Liver (tissue), 8 donors: ENCODE measurements at regions not wholly inside any gene's neighbourhood (a gene's known extent, or its start where the extent isn't known, plus 50 kb on each side); places are given as distances from the start of the nearest gene placed in this dataset.

Experiments used
- DNase-seq: peaks from one replicate; pipeline ENCODE4 v3.0.0-alpha.2; 2017; ENCODE audit warnings: low spot score
- H3K27ac ChIP-seq, 2 donors: one replicate each; pipeline ENCODE4 v1.7.0; 2013; ENCODE audit warnings: inconsistent platforms in 2 of 2, low read length in 2 of 2, control low read depth in 1 of 2, low read depth in 1 of 2, mild to moderate bottlenecking in 1 of 2
- H3K27me3 ChIP-seq, 4 donors: one replicate each; pipeline versions ENCODE4 v1.6.1 to v1.7.0; 2013; ENCODE audit warnings: low read length in 3 of 4, inconsistent platforms in 1 of 4, mild to moderate bottlenecking in 1 of 4, moderate library complexity in 1 of 4; ENCODE audit not compliant: control insufficient read depth in 4 of 4, insufficient read depth in 4 of 4
- H3K36me3 ChIP-seq, 4 donors: one replicate each; pipeline versions ENCODE4 v1.6.1 to v1.7.0; 2013; ENCODE audit warnings: low read length in 3 of 4, mild to moderate bottlenecking in 3 of 4, low read depth in 1 of 4, moderate library complexity in 1 of 4; ENCODE audit not compliant: control insufficient read depth in 4 of 4, insufficient read depth in 3 of 4
- H3K4me1 ChIP-seq, 4 donors: one replicate each; pipeline versions ENCODE4 v1.6.1 to v1.7.0; 2013; ENCODE audit warnings: low read length in 3 of 4, mild to moderate bottlenecking in 3 of 4, moderate library complexity in 1 of 4; ENCODE audit not compliant: control insufficient read depth in 4 of 4, insufficient read depth in 4 of 4
- H3K4me3 ChIP-seq, 3 donors: one replicate each; pipeline versions ENCODE4 v1.6.1 to v1.7.0; 2013; ENCODE audit warnings: low read length in 3 of 3, control low read depth in 1 of 3, low read depth in 1 of 3, mild to moderate bottlenecking in 1 of 3
- H3K9ac ChIP-seq, 2 donors: one replicate each; pipeline ENCODE4 v1.7.0; 2013; ENCODE audit warnings: low read length in 2 of 2, mild to moderate bottlenecking in 2 of 2, moderate library complexity in 2 of 2, control low read depth in 1 of 2, low read depth in 1 of 2
- H3K9me3 ChIP-seq, 4 donors: one replicate each; pipeline versions ENCODE4 v1.6.1 to v1.7.0; 2013; ENCODE audit warnings: low read length in 3 of 4; ENCODE audit not compliant: control insufficient read depth in 4 of 4
- ATF3 ChIP-seq: IDR thresholded peaks from 2 replicates; pipeline ENCODE4 v1.6.1; 2016; ENCODE audit warnings: antibody characterized with exemption
- EGR1 ChIP-seq, 2 donors: IDR thresholded peaks; 2 replicates each; pipeline ENCODE4 v1.6.1; 2016 to 2018; ENCODE audit warnings: antibody characterized with exemption in 2 of 2, low read depth in 2 of 2
- FOXA1 ChIP-seq: IDR thresholded peaks from 2 replicates; pipeline ENCODE4 v1.6.1; 2016; ENCODE audit warnings: antibody characterized with exemption
- FOXA2 ChIP-seq: IDR thresholded peaks from 2 replicates; pipeline ENCODE4 v1.6.1; 2016; ENCODE audit warnings: antibody characterized with exemption
- GABPA ChIP-seq, 2 donors: IDR thresholded peaks in 1 of 2; conservative IDR thresholded peaks in 1 of 2; 2 replicates each; pipeline ENCODE4 v1.6.1; 2016; ENCODE audit warnings: antibody characterized with exemption in 2 of 2, mild to moderate bottlenecking in 1 of 2, moderate library complexity in 1 of 2
- HNF4G ChIP-seq: IDR thresholded peaks from 2 replicates; pipeline ENCODE4 v1.6.1; 2016; ENCODE audit warnings: antibody characterized with exemption
- JUND ChIP-seq, 2 donors: IDR thresholded peaks; 2 replicates each; pipeline ENCODE4 v1.6.1; 2016; ENCODE audit warnings: antibody characterized with exemption in 2 of 2
- MAX ChIP-seq: IDR thresholded peaks from 2 replicates; pipeline ENCODE4 v1.6.1; 2016; ENCODE audit warnings: antibody characterized with exemption
- NR2F2 ChIP-seq: IDR thresholded peaks from 2 replicates; pipeline ENCODE4 v1.6.1; 2016; ENCODE audit warnings: antibody characterized with exemption
- RAD21 ChIP-seq, 2 donors: IDR thresholded peaks; 2 replicates each; pipeline ENCODE4 v1.6.1; 2016; ENCODE audit warnings: antibody characterized with exemption in 2 of 2, mild to moderate bottlenecking in 2 of 2
- REST ChIP-seq: IDR thresholded peaks from 2 replicates; pipeline ENCODE4 v1.6.1; 2016; ENCODE audit warnings: antibody characterized with exemption, mild to moderate bottlenecking
- RXRA ChIP-seq, 2 donors: IDR thresholded peaks; 2 replicates each; pipeline ENCODE4 v1.6.1; 2017 to 2018; ENCODE audit warnings: antibody characterized with exemption in 2 of 2, mild to moderate bottlenecking in 1 of 2
- SP1 ChIP-seq: IDR thresholded peaks from 2 replicates; pipeline ENCODE4 v1.6.1; 2018; ENCODE audit warnings: antibody characterized with exemption, mild to moderate bottlenecking
- TAF1 ChIP-seq: conservative IDR thresholded peaks from 2 replicates; pipeline ENCODE4 v1.6.1; 2016; ENCODE audit warnings: antibody characterized with exemption, mild to moderate bottlenecking
- YY1 ChIP-seq: IDR thresholded peaks from 2 replicates; pipeline ENCODE4 v1.6.1; 2016; ENCODE audit warnings: antibody characterized with exemption, mild to moderate bottlenecking
- WGBS: extraction: QIAGEN DNeasy Blood & Tissue Kit; methylation state at CpG from one replicate; pipeline ENCODE4 v1.1.7; 2013; 5-methylcytosine and 5-hydroxymethylcytosine counted together
- TF ChIP-seq, protein P1 (sequence below): fragments of 150-350 bp; IDR thresholded peaks from 2 replicates; pipeline ENCODE4 v1.5.1; 2017; ENCODE audit warnings: improper control_type of control experiment, low read depth, low read length; ENCODE audit not compliant: missing input control
- donor health status: healthy.
- donor health status: healthy.
- donor health status: healthy.
- donor health status: healthy.
- donor health status: healthy.

- 67% methylated on average over 3 of the region's 3 CpGs for WGBS
- Histone ChIP-seq H3K4me3 (no peak overlapping the region), H3K9ac (no peak overlapping the region), H3K4me1 (no peaks in the 10 kb centered on the region), H3K36me3 (no peaks in the 10 kb centered on the region), H3K27ac (no peak overlapping the region), H3K27me3 (no peaks in the 10 kb centered on the region), H3K9me3 (no peaks in the 10 kb centered on the region)
- DNase-seq = no peak
- no peak for TF ChIP-seq SP1
- TF ChIP-seq GABPA (IDR thresholded peaks at IDR 0.05 in 1 of 2, conservative IDR thresholded peaks at IDR 0.05 in 1 of 2) = no peak
Observed at GRCh38 chr5:17802256-17802655, 168.0 kb downstream of the TAF11L14 start.

- Histone ChIP-seq H3K4me1 (no peaks in the 10 kb centered on the region), H3K4me3 (no peak overlapping the region), H3K9me3 (no peaks in the 10 kb centered on the region), H3K27ac (no peak overlapping the region), H3K9ac (no peak overlapping the region), H3K27me3 (no peaks in the 10 kb centered on the region), H3K36me3 (no peaks in the 10 kb centered on the region)
- DNase-seq = no peak
- TF ChIP-seq FOXA1 (no peak), NR2F2 (no peak), HNF4G (no peak), MAX (no peak), ATF3 (no peak), JUND (IDR thresholded peaks at IDR 0.05) (no peak)
- TF ChIP-seq, protein P1, sequence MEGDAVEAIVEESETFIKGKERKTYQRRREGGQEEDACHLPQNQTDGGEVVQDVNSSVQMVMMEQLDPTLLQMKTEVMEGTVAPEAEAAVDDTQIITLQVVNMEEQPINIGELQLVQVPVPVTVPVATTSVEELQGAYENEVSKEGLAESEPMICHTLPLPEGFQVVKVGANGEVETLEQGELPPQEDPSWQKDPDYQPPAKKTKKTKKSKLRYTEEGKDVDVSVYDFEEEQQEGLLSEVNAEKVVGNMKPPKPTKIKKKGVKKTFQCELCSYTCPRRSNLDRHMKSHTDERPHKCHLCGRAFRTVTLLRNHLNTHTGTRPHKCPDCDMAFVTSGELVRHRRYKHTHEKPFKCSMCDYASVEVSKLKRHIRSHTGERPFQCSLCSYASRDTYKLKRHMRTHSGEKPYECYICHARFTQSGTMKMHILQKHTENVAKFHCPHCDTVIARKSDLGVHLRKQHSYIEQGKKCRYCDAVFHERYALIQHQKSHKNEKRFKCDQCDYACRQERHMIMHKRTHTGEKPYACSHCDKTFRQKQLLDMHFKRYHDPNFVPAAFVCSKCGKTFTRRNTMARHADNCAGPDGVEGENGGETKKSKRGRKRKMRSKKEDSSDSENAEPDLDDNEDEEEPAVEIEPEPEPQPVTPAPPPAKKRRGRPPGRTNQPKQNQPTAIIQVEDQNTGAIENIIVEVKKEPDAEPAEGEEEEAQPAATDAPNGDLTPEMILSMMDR = no peak
Observed at GRCh38 chr5:17803971-17804370, 169.7 kb downstream of the TAF11L14 start.

- no peaks in the 10 kb centered on the region for H3K27me3 ChIP-seq
- DNase-seq = no peak
- H3K9ac ChIP-seq = no peak overlapping the region
- H3K4me3 ChIP-seq = no peak overlapping the region
- WGBS = 79% methylated on average over 2 of the region's 2 CpGs
- H3K9me3 ChIP-seq = no peaks in the 10 kb centered on the region
- no peak overlapping the region for H3K27ac ChIP-seq
- no peaks in the 10 kb centered on the region for H3K4me1 ChIP-seq
- no peaks in the 10 kb centered on the region for H3K36me3 ChIP-seq
- TF ChIP-seq REST = no peak
- no peak for TF ChIP-seq MAX
- TF ChIP-seq HNF4G = no peak
- TF ChIP-seq, protein P1 = no peak
- no peak for TF ChIP-seq ATF3
- no peak for TF ChIP-seq FOXA1
- no peak for TF ChIP-seq TAF1
- TF ChIP-seq RXRA (IDR thresholded peaks at IDR 0.05) = no peak
- no peak for TF ChIP-seq FOXA2
- TF ChIP-seq SP1 = no peak
- TF ChIP-seq YY1 = no peak
- TF ChIP-seq RAD21 (IDR thresholded peaks at IDR 0.05) = no peak
- TF ChIP-seq JUND (IDR thresholded peaks at IDR 0.05) = no peak
- TF ChIP-seq NR2F2 = no peak
- no peak for TF ChIP-seq EGR1 (IDR thresholded peaks at IDR 0.05; ENCODE audit: low read depth in 2 of 2)
- TF ChIP-seq GABPA (IDR thresholded peaks at IDR 0.05 in 1 of 2, conservative IDR thresholded peaks at IDR 0.05 in 1 of 2) = no peak
Observed at GRCh38 chr5:17805227-17805825, 171.1 kb downstream of the TAF11L14 start.
